ENCODE measurements at regions not wholly inside any gene's neighbourhood (a gene's known extent, or its start where the extent isn't known, plus 50 kb on each side); places are given as distances from the start of the nearest gene placed in this dataset.

- DNase-seq (ENCODE audit: low spot score), result no peak
These were observed 548.5 kb upstream of the NEGR1 start for GRCh38 chr1:72830606-72831390.

DNA sequence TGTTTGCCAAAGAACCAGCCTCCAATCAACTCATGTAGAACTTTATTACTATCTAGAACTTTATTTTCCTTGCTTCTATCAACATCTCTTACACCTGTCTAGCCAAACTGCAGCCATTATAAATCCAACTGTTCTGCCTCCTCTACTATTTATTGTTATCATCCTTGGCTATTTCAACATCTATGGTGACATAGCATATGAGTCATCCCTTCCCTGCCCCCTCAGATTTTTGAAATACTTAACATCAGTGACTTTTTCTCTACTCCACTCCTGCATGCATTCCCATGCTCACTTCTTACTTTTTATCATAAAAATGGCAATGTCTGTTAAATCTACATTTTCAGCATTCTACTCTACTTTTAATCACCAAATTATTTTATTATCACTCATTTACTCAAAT lies 544.9 kb upstream of the NEGR1 start:
- DNase-seq (ENCODE audit: low spot score), result no peak

DNA sequence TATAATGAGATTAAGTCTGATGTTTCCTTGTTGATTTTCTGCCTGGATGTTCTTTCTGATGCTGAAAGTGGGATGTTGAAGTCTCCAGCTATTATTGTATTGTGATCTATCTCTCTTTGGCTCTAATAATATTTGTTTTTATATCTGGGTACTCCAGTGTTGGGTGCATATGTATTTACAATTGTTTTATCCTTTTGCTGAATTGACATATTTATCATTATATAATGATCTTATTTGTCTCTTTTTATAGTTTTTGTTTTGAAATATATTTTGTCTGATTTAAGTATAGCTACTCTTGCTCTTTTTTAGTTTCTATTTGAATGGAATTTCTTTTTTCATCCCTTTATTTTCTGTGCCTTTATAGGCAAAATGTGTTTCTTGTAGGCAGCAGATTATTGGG lies 522.2 kb upstream of the NEGR1 start:
- DNase-seq (ENCODE audit: low spot score), result no peak

DNA sequence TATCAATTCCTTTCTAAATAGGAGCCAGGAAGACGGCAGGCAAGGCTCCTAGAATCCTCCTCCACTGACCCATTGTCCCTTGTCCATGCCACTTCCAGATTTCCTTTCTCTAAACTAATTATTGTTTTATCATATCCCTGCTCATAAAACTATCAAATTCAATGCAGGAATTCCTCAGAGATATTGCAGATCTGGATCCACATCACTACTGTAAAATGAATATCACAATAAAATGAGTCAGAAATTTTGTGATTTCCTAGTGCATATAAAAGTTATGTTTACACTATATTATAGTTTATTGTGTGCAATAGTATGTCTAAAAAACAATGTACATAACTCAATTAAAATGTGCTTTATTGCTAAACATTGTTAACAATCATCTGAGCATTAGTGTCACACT lies 498.7 kb upstream of the NEGR1 start:
- no peak for DNase-seq (ENCODE audit: low spot score)

DNA sequence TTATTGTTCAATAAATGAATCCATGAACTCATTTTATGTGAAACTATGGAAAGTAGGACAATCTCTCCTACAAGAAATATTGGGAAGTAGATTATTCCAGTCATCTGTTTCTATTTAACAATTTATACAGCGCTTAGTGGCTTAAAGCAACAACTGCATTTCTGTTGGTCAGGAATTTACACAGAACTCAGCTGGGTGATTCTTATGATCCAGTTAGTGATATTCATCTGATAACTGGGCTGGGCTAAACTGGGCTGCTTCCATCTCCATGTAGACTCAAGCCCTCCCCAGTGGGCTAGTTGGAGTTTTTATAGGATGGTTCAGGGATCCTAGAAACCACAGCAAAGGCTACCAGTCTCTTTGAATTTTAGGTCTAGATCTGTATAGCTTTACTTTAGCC lies 497.9 kb upstream of the NEGR1 start:
- no peak for DNase-seq (ENCODE audit: low spot score)

DNA sequence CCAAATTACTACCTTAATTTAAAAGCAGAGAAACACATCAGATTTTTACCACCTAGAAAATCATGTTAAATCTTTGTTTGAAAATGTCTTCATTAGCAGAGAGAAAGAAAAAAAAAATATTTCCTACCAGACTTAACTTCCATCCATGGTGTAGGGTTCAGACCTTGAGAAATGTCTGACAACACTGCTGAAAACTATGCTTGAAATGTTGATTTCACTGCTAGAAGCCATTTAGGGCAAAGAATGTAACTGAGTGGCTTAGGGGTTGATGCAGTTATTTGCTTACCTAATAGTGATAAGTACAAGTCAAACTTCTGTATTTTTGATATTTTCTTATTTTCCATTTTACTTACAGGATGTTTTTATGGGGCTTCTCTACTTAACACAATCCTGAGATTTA lies 495.6 kb upstream of the NEGR1 start:
- no peak for DNase-seq (ENCODE audit: low spot score)

GRCh38 chr1:72763481-72763880 lies 481.1 kb upstream of the NEGR1 start:
- no peak for DNase-seq (ENCODE audit: low spot score)

DNA sequence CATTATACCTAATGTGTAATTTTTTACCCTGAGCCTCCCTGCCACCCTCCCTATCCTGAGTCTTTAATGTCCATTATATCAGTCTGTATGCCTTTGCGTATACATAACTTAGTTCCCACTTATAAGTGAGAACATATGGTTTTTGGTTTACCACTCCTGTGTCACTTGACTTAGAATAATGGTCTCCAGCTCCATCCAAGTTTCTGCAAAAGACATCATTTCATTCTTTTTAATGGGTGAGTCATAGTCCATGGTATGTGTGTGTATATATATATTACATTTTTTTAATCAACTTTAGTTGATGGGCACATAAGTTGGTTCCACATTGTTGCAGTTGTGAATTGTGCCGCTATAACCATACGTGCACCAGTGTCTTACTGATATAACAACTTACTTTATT lies 477.1 kb upstream of the NEGR1 start:
- DNase-seq (ENCODE audit: low spot score), result no peak

GRCh38 chr1:72757843-72758242 lies 475.5 kb upstream of the NEGR1 start:
- DNase-seq (ENCODE audit: low spot score), result no peak

DNA sequence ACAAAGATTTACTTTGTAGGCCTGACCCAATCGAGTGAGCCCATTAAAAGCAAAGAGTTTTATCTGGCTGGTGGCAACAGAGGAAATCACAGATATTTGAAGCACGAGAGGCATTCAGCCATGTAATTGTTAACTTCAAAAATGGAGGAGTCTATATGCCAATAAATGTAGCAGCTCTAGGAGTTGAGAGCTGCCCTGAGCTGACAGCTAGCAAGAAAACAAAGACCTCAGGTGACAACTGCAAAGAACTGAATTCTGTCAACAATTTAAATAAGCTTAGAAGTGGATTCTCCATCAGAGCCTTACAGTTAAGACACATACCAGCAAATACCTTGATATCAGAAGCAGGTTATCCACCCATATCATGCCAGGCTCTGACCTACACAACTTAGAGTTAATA lies 463.1 kb upstream of the NEGR1 start:
- no peak for DNase-seq (ENCODE audit: low spot score)

GRCh38 chr1:72734415-72734814 lies 452.1 kb upstream of the NEGR1 start:
- no peak for DNase-seq (ENCODE audit: low spot score)

DNA sequence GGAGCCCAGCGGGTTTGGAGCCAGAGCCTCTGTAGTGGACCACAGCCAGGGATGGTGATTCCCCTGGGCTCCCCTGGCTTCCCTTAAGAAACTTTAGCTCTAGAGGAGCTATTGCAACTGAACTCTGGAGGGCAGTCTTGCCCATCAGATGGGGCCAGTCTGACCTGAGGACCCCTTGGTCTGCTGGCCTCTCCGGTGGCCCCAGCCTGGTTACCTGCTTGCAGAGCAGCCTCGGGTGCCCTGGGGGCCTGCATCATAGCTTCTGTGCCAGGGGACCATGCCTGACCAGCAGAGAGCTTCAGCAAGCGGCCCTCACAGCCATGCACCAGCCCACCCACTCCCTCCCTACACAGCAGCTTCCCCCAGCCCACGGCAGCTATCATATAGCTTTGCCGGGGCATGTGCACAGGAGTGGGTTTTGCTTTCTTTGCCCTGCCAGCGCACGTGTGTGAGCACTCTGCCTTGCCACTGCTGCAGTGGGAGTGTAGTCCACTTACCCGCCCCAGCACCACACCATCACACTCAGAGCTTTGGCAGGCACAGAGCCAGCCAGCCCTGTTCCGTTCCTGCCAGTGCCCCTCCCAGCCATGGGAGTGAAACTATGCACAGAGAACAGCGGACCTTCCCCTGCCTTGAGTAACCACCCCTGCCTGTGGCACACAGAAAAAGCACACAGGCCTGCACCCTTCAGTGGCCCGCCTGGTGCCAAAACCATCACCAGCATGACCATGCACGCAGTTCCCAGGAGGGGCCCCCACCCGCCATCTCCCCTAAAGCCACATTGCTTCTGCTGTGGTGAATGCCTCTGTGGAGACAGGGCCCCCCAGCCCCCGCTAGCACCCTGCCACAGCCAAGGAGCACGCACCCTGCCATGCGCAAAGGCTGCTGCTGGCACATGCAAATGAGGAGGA lies 442.9 kb upstream of the NEGR1 start:
- no peak for DNase-seq (ENCODE audit: low spot score)

- no peak for DNase-seq (ENCODE audit: low spot score)
These were observed 423.6 kb upstream of the NEGR1 start for GRCh38 chr1:72705921-72706320.

- DNase-seq (ENCODE audit: low spot score), result no peak
These were observed 422.6 kb upstream of the NEGR1 start for GRCh38 chr1:72704841-72705477.

DNA sequence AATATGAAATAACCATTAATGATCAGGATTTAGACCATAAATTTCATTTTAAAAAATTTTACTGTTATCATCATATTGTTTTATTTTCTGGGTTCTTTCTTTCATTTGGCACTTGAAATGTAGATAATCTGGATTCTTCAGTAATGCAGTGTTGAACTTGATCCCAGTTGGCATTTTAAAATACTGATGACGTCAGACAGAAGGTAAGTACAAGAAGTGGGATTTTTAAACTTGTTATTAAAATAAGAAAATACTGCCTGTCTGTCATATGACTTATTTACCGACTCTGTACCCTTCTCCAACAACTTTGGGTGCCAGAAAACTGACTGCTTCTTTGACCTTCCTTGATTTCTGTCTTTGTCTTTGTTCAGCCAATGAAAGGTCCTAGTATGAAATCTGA lies 415.1 kb upstream of the NEGR1 start:
- DNase-seq (ENCODE audit: low spot score), result no peak

- DNase-seq (ENCODE audit: low spot score), result no peak
These were observed 411.6 kb upstream of the NEGR1 start for GRCh38 chr1:72693899-72694298.

DNA sequence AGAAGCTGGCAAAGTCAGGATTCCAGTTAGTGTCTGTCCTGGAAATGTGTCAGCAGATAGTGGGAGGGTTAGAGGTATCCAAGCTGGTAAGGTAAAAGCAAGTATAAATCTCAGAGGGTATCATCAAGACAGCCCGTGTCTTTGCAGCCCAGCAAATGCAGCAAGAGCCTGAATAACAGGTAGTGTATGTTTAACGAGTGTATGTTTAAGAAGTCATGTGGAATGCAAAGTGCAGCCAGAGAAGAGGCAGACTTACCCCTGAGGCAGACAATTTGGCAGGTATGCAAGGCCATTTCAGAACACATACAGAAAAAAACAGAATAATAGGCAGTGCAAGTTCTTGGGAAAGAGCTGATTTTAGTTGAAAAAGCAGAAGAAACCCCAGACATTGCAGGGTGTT lies 411.0 kb upstream of the NEGR1 start:
- DNase-seq (ENCODE audit: low spot score), result no peak

DNA sequence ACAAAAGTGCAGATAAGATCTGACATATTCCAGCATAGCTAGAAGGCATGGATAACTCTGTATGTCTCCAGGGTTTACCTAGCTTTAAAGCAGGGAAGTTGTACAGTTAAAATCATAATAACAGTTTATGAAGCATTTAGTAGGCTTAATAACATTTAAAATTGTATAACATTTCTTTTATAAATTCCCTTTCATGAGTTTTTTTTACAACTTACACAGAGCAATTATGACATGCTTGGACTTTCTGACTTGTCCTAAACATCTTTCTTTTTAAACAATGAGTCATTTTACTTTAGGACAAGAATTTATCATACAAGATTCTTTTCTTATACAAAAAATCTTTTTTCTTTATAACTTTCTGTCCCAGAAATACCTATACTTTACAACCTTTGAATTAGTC lies 408.5 kb upstream of the NEGR1 start:
- no peak for DNase-seq (ENCODE audit: low spot score)

- DNase-seq (ENCODE audit: low spot score), result no peak
These were observed 396.3 kb upstream of the NEGR1 start for GRCh38 chr1:72678683-72679082.

DNA sequence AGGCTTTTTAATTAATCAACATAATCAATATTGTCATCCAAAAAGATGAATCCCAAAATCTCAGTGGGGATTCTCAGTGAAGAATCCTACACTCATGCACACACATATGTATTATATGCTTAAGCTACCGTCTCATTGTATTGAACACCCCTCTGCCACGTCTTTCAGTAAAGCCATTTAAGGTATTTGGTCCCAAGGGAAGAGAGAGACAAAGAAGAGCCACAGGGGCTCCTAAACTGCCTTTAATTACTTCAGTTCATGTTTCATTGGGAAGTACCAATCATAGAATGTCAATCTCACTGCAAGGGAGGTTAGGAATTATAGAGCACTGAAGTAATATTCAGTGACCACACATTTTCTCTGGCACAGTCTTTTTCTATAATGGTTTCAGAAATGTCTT lies 388.6 kb upstream of the NEGR1 start:
- DNase-seq (ENCODE audit: low spot score), result no peak

DNA sequence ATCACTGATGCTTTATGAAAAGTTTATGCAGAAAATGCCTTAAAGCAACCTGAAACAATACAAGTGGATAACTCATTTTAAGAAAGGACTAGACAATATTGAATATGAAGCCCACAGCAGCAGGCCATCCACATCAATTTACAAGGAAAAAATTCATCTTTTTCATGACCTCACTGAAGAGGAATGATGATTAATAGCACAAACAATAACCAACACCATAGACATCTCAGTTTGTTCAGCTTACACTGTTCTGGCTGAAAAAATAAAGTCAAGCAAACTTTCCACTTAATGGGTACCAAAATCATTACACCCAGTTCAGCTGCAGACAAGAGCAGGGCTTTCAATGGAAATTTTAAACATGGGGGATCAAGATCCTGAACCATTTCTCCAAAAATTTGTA lies 380.6 kb upstream of the NEGR1 start:
- DNase-seq (ENCODE audit: low spot score), result no peak

- no peak for DNase-seq (ENCODE audit: low spot score)
These were observed 368.6 kb upstream of the NEGR1 start for GRCh38 chr1:72650843-72651435.

DNA sequence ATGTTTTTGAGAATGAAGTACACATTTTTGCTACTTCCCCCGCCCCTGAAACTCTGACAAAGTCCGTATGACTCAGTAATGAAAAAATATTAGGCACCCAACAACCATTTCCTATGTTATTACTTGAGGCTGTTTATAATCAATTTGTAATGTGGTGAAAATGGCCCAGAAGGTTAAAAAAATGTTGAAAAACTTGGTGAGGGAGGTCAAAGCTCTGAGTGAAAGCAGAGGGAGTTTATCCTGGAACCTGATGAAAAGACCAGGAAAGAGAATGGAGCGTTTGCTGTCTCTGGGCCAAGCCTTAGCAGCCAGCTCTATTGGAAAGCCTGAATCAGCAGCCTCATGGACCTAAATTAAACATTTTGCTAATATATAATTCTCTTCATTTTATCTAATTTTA lies 367.7 kb upstream of the NEGR1 start:
- DNase-seq (ENCODE audit: low spot score), result no peak
